Stimulated activated CD8-positive, alpha-beta memory T cell treated with anti-CD3 and anti-CD28 coated beads, Interleukin-4, amount 100 ng/mL, for 4 hours (primary cell): ENCODE measurements at regions not wholly inside any gene's neighbourhood (a gene's known extent, or its start where the extent isn't known, plus 50 kb on each side); places are given as distances from the start of the nearest gene placed in this dataset.

Experiments used
- DNase-seq, 2 donors: peaks; one replicate each; pipeline ENCODE4 v3.0.0-alpha.2; 2020; ENCODE audit warnings: low read depth in 2 of 2, low spot score in 1 of 2

DNA sequence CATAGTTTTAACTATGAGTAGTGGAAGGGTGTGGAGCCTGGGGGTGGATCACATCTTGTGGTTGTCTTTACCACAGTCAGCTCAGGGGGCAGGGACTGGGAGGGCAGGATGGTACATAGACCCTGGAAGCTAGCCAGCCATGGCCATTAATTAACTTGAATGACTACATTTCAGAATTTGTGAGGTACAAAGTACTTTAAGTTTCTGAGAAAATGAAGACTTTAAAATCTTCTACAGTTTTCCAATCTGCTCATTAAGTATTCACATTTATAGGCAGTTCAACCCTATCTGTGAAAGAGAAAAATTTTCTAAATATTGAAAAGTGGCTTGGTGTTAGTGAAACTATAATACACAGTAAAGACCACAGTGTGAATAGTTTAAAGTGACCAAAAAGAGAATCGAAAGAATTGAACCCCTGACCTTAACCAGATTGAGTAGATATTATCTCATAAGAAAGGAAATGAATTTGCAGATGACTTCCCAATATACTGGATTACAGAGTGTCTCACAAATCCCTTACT, 234.2 kb upstream of the MEF2C start:
- no peak for DNase-seq

DNA sequence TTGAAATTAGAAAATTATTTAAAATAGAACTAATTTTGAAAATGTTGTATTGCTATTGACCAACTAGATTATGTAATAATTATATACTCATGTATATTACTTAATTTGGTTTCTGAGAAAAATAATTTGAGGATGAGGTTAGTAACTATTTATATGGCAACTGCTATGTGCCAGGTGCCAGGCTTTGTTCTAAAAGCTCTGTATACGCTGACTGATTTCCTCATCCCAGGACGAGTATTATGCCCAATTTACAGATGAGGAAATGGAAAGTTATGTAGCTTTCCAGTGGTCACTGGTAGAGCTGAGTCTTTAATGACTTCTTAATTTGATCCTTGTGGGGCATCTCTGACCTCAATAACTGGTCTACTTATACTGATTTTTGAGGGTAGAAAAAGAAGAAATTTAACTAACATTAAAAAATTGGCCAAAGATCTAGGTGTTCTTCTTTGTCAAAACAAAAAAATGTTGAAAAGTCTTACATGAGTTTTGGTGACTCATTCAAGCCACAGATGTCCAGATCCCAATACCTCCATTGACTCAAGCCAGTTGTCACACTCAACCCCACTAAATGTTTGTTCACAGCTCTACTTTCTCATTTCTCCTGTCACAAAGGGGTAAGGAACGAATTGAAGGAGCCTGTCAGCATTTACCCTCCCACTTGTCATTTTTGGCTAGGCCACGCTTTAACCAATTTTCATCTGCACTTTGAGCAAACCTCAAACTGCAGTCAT, 228.1 kb upstream of the MEF2C start:
- no peak for DNase-seq

- DNase-seq = no peak
Measured at GRCh38 chr5:89106480-89106879, 223.5 kb upstream of the MEF2C start.

GRCh38 chr5:89105836-89106235, 222.9 kb upstream of the MEF2C start:
- DNase-seq = no peak

- no peak for DNase-seq
Measured at GRCh38 chr5:89105171-89105695, 222.2 kb upstream of the MEF2C start.

DNA sequence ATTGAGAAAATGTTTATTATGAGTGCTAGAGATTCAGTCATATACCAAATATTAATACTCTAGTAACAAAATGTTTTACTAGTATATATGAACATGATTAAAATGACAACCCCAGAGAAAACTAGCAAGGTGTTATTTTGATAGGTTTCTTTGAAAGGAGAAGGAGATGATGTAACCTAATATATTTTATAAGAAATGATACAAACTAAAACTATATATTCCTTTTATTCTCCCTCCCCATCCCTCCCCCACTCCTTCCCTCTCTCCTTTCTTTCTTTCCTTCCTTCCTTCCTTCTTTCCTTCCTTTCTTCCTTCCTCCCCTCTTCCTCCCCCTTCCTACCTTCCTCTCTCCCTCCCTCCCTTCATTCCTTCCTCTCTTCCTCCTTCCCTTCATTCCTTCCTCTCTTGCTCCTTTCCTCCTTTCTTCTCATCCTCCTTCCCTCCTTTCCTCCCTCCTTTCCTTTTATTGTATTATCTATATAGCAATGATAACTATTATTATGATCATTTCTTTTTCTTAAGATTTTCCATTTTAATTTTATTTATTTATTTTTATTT, 215.3 kb upstream of the MEF2C start:
- DNase-seq = no peak

GRCh38 chr5:89097103-89097502, 214.1 kb upstream of the MEF2C start:
- no peak for DNase-seq

GRCh38 chr5:89095341-89095740, 212.4 kb upstream of the MEF2C start:
- DNase-seq = no peak

GRCh38 chr5:89090037-89090436, 207.1 kb upstream of the MEF2C start:
- DNase-seq = no peak

DNA sequence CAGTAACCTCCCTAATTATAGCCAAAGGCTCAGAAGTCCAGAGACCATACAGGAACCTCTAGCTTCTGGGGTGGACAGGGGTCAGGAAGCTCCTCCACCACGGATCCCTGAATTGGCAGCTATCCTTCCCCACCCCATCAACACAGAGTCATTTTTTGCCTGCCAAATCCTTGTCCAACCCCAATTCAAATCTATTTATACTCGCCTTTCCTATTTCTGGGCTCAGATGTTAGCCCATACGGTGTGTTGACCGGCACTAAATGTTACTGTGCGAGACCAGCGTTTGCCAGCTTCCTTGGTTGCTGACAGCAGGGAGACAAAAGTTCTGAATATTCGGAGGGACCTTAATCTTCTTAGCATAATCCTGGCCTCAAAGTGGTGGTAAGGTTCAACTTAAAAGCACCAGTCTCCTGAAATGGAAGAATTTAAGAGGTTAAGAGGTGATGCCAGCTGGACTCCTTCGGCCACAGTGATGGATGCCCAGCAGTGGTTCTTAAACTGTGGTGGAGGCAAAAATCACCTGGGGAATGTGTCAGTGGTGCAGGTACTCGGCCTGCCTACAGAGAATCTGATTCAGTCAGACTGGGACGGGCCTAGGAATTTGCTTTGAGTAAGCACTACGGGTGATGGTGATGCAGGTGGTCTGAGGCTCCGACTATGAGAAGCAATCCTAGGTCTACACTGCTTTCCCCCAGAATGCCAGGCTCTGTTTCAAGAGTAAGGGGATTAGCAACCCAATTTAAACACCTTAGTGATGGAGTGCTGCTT, 204.8 kb upstream of the MEF2C start:
- DNase-seq = no peak

DNA sequence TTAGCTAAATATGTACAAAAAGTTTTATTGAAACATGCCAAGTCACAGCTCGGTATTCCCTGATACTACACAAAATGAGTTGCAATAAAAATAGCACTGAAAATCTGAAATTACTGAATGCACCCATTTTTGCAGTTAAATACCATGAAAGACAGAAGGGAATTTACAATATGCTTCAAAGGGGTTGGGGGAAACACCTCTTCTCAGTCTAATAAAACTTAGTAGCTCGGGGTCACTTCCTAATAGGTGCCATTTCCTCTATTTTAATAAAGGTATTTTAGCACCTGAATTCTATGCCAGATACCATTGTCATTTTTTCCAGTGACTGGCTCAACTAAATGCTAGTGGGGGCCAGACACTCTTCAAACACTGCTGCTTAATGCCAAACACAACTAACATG, 204.1 kb upstream of the MEF2C start:
- no peak for DNase-seq

GRCh38 chr5:89086390-89087086, 203.6 kb upstream of the MEF2C start:
- DNase-seq = no peak

DNA sequence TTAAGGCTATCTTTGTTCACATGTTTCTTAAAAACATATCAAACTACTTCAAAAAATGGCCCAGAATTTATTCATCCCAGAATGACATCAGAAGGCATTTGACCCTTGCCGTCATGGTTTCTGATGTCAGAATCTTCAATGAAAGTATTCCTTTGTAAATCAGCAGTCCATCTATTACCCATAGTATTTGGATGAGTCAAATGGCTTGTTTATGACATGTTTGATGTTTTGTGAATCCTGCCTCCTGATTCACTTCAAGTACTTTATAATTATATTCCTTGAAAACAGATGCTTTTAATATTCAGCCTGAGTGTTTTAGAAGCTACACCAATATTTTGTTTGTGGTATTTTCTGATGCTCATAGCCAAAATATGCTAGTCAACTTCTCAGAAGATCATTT, 200.8 kb upstream of the MEF2C start:
- no peak for DNase-seq

GRCh38 chr5:89081360-89081759, 198.4 kb upstream of the MEF2C start:
- no peak for DNase-seq

DNA sequence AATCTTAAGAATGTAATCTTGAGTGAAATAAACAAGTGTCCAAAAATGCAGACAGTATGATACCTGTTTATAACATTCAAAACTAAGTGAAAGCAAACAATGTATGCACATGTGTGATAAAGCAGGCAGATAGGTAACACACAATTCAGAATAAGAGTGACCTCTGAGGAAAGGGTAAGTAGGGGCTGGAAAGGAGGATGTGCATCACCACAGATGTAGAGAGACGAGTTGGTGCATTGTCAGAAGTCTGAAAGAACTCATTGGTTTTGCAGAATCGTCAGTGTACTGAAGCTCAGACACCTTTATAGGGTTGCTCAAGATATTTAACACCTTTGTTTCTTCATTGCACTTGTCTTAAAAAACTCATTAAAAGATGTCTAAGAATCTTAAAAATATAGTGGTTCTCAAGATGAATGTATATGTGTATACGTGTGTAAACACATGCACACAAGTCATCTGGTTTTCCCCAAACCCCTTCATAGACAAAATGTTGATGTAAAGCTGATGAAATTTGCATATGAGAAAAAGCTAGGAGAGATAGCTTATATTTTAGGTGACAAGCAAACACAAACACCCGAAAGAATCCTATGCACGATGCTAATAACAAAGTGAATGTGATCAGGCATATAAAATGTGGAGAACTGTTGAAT, 197.6 kb upstream of the MEF2C start:
- DNase-seq = no peak

GRCh38 chr5:89072842-89073672, 190.1 kb upstream of the MEF2C start:
- DNase-seq = no peak

GRCh38 chr5:89071941-89072331, 189.0 kb upstream of the MEF2C start:
- no peak for DNase-seq

- DNase-seq = no peak
Measured at GRCh38 chr5:89071101-89071940, 188.3 kb upstream of the MEF2C start.

DNA sequence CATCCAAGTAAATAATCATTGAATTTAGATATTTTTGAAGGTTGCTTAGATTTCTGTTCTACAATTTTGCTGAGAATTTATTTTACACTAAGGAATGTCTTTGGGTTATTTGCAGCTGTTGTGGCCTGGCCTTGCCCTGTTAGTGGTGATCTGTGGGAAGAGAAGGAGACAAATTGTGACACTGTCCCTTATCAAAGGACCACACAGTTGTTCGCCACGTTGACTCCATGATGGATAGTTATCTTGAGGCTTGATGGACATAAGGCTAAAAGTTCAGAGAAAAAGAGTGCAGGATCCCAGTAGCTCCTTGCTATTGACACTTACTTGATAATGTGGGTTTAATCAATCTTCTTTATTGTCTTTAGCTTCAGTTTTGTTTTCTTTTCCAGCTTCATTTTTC, 186.6 kb upstream of the MEF2C start:
- no peak for DNase-seq
